ENCODE measurements at regions not wholly inside any gene's neighbourhood (a gene's known extent, or its start where the extent isn't known, plus 50 kb on each side); places are given as distances from the start of the nearest gene placed in this dataset.

GRCh38 chr13:99827011-99827772, 144.4 kb downstream of the ZIC5 start:
- DNase-seq (ENCODE audit: low read depth, low spot score) = no peak

- no peak for DNase-seq (ENCODE audit: low read depth, low spot score)
These were observed 147.6 kb downstream of the ZIC5 start for GRCh38 chr13:99823961-99824360.

DNA sequence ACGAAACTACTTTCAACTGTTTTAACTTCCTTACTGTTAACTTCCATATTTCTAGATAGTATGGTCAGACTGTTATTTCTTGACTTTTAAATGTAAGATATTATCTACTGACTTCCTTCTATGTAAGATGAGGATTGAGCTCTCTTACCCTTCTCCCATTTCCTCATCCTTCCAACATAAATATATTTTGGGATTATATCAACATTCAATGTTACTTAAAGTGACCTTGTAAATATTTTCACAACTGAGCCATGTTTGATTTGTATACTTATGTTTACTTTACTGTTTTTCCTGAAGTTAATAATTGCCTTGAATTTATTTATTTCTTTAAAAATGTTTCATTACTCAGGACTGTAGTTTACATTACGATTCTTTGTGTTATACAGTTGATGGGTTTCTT, 148.7 kb downstream of the ZIC5 start:
- DNase-seq (ENCODE audit: low read depth, low spot score) = no peak

GRCh38 chr13:99821741-99822140, 149.8 kb downstream of the ZIC5 start:
- no peak for DNase-seq (ENCODE audit: low read depth, low spot score)

GRCh38 chr13:99819967-99820366, 151.6 kb downstream of the ZIC5 start:
- no peak for DNase-seq (ENCODE audit: low read depth, low spot score)

- DNase-seq (ENCODE audit: low read depth, low spot score) = no peak
These were observed 155.2 kb downstream of the ZIC5 start for GRCh38 chr13:99816321-99816720.

DNA sequence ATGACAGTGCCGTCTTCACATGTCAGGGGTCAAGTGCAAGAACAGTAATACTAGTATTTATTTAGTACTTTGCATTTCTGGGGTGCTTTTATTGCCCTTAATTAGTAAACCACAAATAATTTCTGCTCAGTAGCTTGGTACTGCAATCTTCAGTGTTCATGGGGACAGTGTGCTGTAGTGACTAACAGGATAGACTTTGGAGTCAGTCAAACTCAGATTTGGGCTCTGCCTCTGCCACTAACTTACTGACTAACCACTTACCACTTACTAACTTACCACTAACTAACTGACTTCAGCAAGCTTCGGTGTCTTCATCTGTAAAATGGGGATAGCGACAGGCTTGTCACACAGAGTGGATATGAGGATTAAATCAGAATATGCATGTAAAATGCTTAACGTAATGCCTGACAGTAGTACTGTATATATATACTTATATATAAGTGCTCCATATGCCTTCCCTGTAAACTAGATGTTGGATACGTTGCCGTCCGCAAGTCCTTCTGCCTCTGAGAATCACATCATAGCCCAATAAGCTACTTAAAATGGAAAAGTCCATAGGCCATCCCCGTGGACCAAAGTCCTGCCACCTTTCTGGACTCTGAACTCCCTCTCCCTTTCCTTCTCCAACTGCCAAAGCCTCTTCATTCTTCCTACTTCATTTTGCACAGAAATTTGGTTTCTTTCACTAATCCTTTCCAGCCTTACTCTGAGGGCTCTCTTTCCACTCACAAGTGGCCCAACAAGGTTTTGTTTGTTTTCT, 158.1 kb downstream of the ZIC5 start:
- DNase-seq (ENCODE audit: low read depth, low spot score) = no peak

GRCh38 chr13:99812625-99813024, 158.9 kb downstream of the ZIC5 start:
- no peak for DNase-seq (ENCODE audit: low read depth, low spot score)

DNA sequence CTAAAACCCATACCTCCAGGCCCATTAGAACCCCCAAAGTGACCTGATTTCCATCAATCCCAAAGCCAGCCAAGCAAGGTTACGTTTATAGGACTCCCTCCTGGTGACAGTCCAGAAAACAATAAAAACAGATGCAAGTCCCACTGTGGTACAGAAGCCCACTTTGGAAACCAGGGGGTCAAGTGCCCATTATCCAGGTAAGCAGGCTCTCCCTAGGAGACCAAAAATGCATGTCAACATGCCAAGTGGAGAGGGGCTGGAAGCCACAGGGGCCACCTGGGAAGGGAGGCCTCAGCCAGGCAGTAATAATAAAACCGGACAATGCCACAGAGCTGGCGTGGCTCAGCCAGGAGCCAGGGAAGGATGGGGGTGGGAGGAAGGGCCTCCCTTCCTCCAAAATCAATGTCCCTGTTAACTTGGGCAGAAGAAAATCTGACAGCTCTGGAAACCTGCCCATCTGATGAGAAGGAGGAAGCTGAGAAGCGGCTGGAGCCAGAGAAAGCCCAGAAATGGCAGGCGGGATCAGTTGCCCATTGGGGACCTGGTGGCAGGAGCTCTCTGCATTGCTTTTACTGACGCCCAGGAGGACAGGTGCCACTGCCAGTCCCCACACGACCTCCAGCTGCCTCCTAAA, 160.4 kb downstream of the ZIC5 start:
- DNase-seq (ENCODE audit: low read depth, low spot score) = no peak

DNA sequence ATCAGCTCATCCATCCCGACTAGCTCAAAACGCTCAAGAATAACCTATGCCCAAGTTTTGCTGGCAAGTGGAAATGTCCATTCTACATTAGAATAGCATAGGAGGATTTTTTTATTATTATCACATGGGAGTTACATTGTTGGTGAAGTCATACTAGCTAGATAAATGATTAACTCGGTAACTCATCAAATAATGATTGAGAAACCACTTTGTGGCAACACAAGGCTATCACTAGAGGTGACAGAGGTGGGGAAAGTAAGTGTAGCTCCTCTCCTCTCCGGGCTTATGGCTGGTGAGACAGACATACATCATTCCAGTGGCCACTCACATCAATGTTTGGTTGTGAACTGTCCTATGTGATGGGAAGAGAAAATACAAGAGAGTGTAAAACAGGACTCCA, 161.6 kb downstream of the ZIC5 start:
- no peak for DNase-seq (ENCODE audit: low read depth, low spot score)

- DNase-seq (ENCODE audit: low read depth, low spot score) = no peak
These were observed 162.1 kb downstream of the ZIC5 start for GRCh38 chr13:99809496-99809895.

DNA sequence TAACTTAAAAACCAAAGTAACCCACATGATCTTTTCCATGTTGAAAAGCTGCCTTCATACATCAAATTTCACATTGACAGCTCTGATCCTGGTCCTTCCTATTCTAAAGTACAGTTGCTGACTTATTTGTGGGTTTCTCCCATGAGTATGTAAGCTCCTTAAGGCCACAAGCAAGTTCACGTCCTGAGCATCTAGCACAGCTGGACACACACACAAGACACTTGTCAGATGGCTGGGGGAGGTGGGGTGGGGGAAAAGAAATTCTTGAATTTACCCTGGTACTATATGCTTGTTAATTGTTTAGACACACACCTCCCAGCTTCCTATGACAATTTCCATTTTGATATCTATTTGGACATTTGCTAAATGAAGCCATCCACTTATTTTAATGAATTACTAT, 162.8 kb downstream of the ZIC5 start:
- no peak for DNase-seq (ENCODE audit: low read depth, low spot score)

DNA sequence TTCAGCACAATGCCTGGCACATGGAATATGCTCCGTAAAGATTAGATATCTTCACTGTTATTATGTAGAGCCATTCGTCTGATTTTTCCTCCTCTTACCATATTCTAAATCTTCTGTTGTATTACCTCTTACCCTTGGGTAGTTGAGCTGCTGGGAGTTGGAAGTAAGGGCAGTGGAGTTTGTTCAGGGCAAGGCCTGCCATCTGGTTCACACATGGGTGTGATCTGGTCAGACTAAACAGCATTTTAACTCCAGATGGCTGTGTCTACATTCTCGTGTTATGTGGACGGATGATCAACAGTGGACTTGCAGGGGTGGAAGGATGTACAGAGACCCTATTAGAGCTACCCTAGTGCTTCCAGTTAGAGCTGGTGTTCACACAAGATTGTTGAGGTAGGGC, 164.9 kb downstream of the ZIC5 start:
- no peak for DNase-seq (ENCODE audit: low read depth, low spot score)

DNA sequence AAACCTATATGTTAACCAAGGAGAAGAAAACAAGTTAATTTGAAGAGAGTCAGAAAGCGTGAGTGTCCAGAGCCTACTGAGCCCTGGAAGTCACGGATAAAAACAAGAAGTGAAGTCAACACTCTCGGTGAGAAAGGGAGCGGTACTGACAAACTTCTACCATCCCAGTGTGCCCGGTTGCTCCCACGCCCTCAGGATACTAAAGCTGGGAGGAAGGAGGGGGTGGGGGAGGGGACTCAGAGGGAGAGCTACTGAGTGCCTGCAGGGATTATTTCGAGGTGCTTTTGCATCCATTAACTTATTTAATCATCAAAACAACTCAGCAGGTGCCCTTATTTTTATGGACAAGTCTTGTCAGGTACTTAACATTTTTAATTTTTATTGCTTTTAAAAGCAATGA, 166.2 kb downstream of the ZIC5 start:
- no peak for DNase-seq (ENCODE audit: low read depth, low spot score)

GRCh38 chr13:99803141-99803540, 168.4 kb downstream of the ZIC5 start:
- DNase-seq (ENCODE audit: low read depth, low spot score) = no peak

DNA sequence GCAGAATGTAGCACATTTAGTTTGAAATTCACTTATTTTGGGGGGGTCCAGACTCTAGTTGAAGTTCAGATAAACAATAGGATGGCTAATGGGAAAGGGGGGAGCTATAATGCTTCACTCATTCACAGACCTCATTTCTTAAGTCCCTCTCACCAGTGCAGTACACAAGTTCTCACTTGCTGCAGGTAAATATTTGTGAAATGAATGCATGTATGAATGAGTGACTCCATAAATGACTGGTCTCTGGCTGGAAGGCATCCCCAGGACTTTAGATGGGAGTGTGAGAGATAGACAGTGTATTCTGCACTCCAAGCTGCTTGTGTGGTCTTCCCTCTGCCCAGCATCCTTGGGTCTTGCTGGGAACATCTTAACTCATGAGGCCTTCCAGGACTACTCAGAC, 169.2 kb downstream of the ZIC5 start:
- DNase-seq (ENCODE audit: low read depth, low spot score) = no peak

- no peak for DNase-seq (ENCODE audit: low read depth, low spot score)
These were observed 170.6 kb downstream of the ZIC5 start for GRCh38 chr13:99800951-99801350.

GRCh38 chr13:99800011-99800410, 171.6 kb downstream of the ZIC5 start:
- DNase-seq (ENCODE audit: low read depth, low spot score) = no peak

GRCh38 chr13:99798756-99799155, 172.8 kb downstream of the ZIC5 start:
- no peak for DNase-seq (ENCODE audit: low read depth, low spot score)

GRCh38 chr13:99797691-99798090, 173.9 kb downstream of the ZIC5 start:
- no peak for DNase-seq (ENCODE audit: low read depth, low spot score)

GRCh38 chr13:99796175-99796819, 175.3 kb downstream of the ZIC5 start:
- DNase-seq (ENCODE audit: low read depth, low spot score) = no peak
